SK-N-SH (cell line): ENCODE measurements at regions not wholly inside any gene's neighbourhood (a gene's known extent, or its start where the extent isn't known, plus 50 kb on each side); places are given as distances from the start of the nearest gene placed in this dataset.

ENCODE experiments used
- CTCF ChIA-PET: fragments of 300-600, 350-600 bp; formaldehyde crosslinking; extraction: SDS; loops from one replicate; lab custom pipeline; 2021; lab: Yijun Ruan, JAX
- POLR2A ChIA-PET: fragments of 350-600 bp; sonication (Branson Sonifier 250); formaldehyde crosslinking; extraction: SDS; loops from one replicate; lab custom pipeline; 2020; ENCODE audit warnings: antibody characterized with exemption, inconsistent platforms; lab: Yijun Ruan, JAX
- DNase-seq: peaks from one replicate; pipeline ENCODE4 v3.0.0; 2012
- H2AFZ ChIP-seq: fragments of 200-600 bp; sonication (generic); 2 replicates; pipeline ENCODE4 v1.8.1; 2016; ENCODE audit warnings: antibody characterized with exemption, mild to moderate bottlenecking, low read depth
- H3F3A ChIP-seq: fragments of 200-600 bp; sonication (generic); replicated peaks from 2 replicates; pipeline ENCODE3; 2016; ENCODE audit warnings: antibody characterized with exemption, mild to moderate bottlenecking; ENCODE audit not compliant: insufficient read depth
- H3K27ac ChIP-seq, 2 experiments: fragments of 200-500 bp in 1 of 2; fragments of 200-600 bp in 1 of 2; sonication (Bioruptor generic) in 1 of 2; sonication (generic), shearing (Covaris generic) in 1 of 2; 2 replicates each; pipeline versions ENCODE4 v1.5.1 to v1.6.1; 2014 to 2016; ENCODE audit warnings: low read depth in 2 of 2, inconsistent platforms in 1 of 2, low read length in 1 of 2, mild to moderate bottlenecking in 1 of 2, mixed read lengths in 1 of 2
- H3K27me3 ChIP-seq: fragments of 200-600 bp; sonication (generic), shearing (Covaris generic); 2 replicates; pipeline ENCODE4 v1.6.1; 2016; ENCODE audit warnings: mixed run types; ENCODE audit not compliant: insufficient read depth
- H3K36me3 ChIP-seq, 2 experiments: fragments of 200-500 bp in 1 of 2; fragments of 200-600 bp in 1 of 2; sonication (Bioruptor generic) in 1 of 2; sonication (generic) in 1 of 2; replicated peaks in 1 of 2; 2 replicates each; pipeline versions ENCODE3 to v1.5.1; 2014 to 2016; ENCODE audit warnings: low read length in 1 of 2, mild to moderate bottlenecking in 1 of 2; ENCODE audit not compliant: insufficient read depth in 2 of 2, control insufficient read depth in 1 of 2
- H3K4me1 ChIP-seq, 2 experiments: fragments of 200-500 bp in 1 of 2; fragments of 200-600 bp in 1 of 2; sonication (Bioruptor generic) in 1 of 2; sonication (generic), shearing (Covaris generic) in 1 of 2; 2 replicates each; pipeline versions ENCODE4 v1.5.1 to v1.6.1; 2014 to 2016; ENCODE audit warnings: low read depth in 1 of 2, low read length in 1 of 2, mixed run types in 1 of 2; ENCODE audit not compliant: insufficient read depth in 2 of 2, control insufficient read depth in 1 of 2
- H3K4me2 ChIP-seq: fragments of 200-600 bp; sonication (generic), shearing (Covaris generic); 2 replicates; pipeline ENCODE4 v1.6.1; 2017; ENCODE audit warnings: mixed run types
- H3K4me3 ChIP-seq, 2 experiments: fragments of 200-500 bp in 1 of 2; fragments of 200-600 bp in 1 of 2; sonication (Bioruptor generic) in 1 of 2; sonication (generic), shearing (Covaris generic) in 1 of 2; 2 replicates each; pipeline versions ENCODE4 v1.5.1 to v1.8.1; 2014 to 2016; ENCODE audit warnings: low read depth in 2 of 2, inconsistent platforms in 1 of 2, low read length in 1 of 2, mild to moderate bottlenecking in 1 of 2, mixed read lengths in 1 of 2, moderate library complexity in 1 of 2
- H3K79me2 ChIP-seq: fragments of 200-600 bp; sonication (generic); 2 replicates; pipeline ENCODE4 v1.8.1; 2017; ENCODE audit warnings: mild to moderate bottlenecking; ENCODE audit not compliant: insufficient read depth
- H3K9ac ChIP-seq: fragments of 200-600 bp; sonication (generic); 2 replicates; pipeline ENCODE4 v1.6.1; 2017; ENCODE audit warnings: mixed run types
- H3K9me2 ChIP-seq: fragments of 200-600 bp; sonication (generic); 2 replicates; pipeline ENCODE4 v1.6.1; 2017; ENCODE audit warnings: mixed run types
- H3K9me3 ChIP-seq: fragments of 200-600 bp; sonication (generic); 2 replicates; pipeline ENCODE4 v1.6.1; 2017; ENCODE audit warnings: mixed run types, mild to moderate bottlenecking, moderate library complexity
- H4K20me1 ChIP-seq: fragments of 200-600 bp; sonication (generic); 2 replicates; pipeline ENCODE4 v1.6.1; 2017; ENCODE audit warnings: mild to moderate bottlenecking, mixed run types; ENCODE audit not compliant: insufficient read depth
- ELF1 ChIP-seq: IDR thresholded peaks from 2 replicates; pipeline ENCODE4 v1.4.0; 2012
- FOSL2 ChIP-seq: IDR thresholded peaks from 2 replicates; pipeline ENCODE4 v1.4.0; 2012; ENCODE audit warnings: low read depth, mild to moderate bottlenecking, moderate library complexity, borderline replicate concordance
- GABPA ChIP-seq: IDR thresholded peaks from 2 replicates; pipeline ENCODE4 v1.4.0; 2012; ENCODE audit warnings: low read depth, mild to moderate bottlenecking
- GATA2 ChIP-seq: sonication (generic); formaldehyde crosslinking; IDR thresholded peaks from 2 replicates; pipeline ENCODE4 v1.5.0; 2020; ENCODE audit warnings: mild to moderate bottlenecking, missing genetic modification reagents
- MEF2A ChIP-seq: IDR thresholded peaks from 2 replicates; pipeline ENCODE4 v1.4.0; 2012; ENCODE audit warnings: low read depth, borderline replicate concordance
- NFIC ChIP-seq: IDR thresholded peaks from 2 replicates; pipeline ENCODE4 v1.4.0; 2012; ENCODE audit warnings: borderline replicate concordance
- POLR2AphosphoS5 ChIP-seq: IDR thresholded peaks from 2 replicates; pipeline ENCODE4 v1.6.1; 2012; ENCODE audit warnings: low read depth, low read length
- RAD21 ChIP-seq: IDR thresholded peaks from 2 replicates; pipeline ENCODE4 v1.6.1; 2012; ENCODE audit warnings: mild to moderate bottlenecking, low read length
- RCOR1 ChIP-seq: fragments of 150-350 bp; IDR thresholded peaks from 2 replicates; pipeline ENCODE4 v1.6.1; 2017; ENCODE audit warnings: antibody characterized with exemption, low read length
- RXRA ChIP-seq: IDR thresholded peaks from 2 replicates; pipeline ENCODE4 v1.4.0; 2012; ENCODE audit warnings: low read depth, mild to moderate bottlenecking, borderline replicate concordance
- SIN3A ChIP-seq: IDR thresholded peaks from 2 replicates; pipeline ENCODE4 v1.6.1; 2012; ENCODE audit warnings: low read depth, mild to moderate bottlenecking, low read length, moderate library complexity, borderline replicate concordance
- TAF1 ChIP-seq: IDR thresholded peaks from 2 replicates; pipeline ENCODE4 v1.6.1; 2012; ENCODE audit warnings: low read depth, mild to moderate bottlenecking, low read length, moderate library complexity, borderline replicate concordance
- TEAD4 ChIP-seq: IDR thresholded peaks from 2 replicates; pipeline ENCODE4 v1.4.0; 2012; ENCODE audit warnings: mild to moderate bottlenecking, borderline replicate concordance; ENCODE audit not compliant: insufficient read depth
- YY1 ChIP-seq: IDR thresholded peaks from 2 replicates; pipeline ENCODE4 v1.4.0; 2012; ENCODE audit warnings: low read depth, mild to moderate bottlenecking
- WGBS: methylation state at CpG from one replicate; pipeline ENCODE4 v1.1.6; 2017; ENCODE audit warnings: low lambda C conversion rate; 5-methylcytosine and 5-hydroxymethylcytosine counted together
- TF ChIP-seq, protein P1 (sequence below): IDR thresholded peaks from 2 replicates; pipeline ENCODE4 v1.6.1; 2012; ENCODE audit warnings: mild to moderate bottlenecking, low read depth, low read length, moderate library complexity
- TF ChIP-seq, protein P2 (sequence below): IDR thresholded peaks from 2 replicates; pipeline ENCODE4 v1.4.0; 2012; ENCODE audit warnings: low read depth
- TF ChIP-seq, protein P3 (sequence below): fragments of 150-350 bp; IDR thresholded peaks from 2 replicates; pipeline ENCODE4 v1.6.1; 2017; ENCODE audit warnings: antibody characterized with exemption, low read length, low read depth, borderline replicate concordance
- TF ChIP-seq, protein P4 (sequence below): IDR thresholded peaks from 2 replicates; pipeline ENCODE4 v1.4.0; 2012; ENCODE audit warnings: low read depth, borderline replicate concordance
- TF ChIP-seq, protein P5 (sequence below): IDR thresholded peaks from 2 replicates; pipeline ENCODE4 v1.4.0; 2012; ENCODE audit warnings: low read depth, borderline replicate concordance

DNA sequence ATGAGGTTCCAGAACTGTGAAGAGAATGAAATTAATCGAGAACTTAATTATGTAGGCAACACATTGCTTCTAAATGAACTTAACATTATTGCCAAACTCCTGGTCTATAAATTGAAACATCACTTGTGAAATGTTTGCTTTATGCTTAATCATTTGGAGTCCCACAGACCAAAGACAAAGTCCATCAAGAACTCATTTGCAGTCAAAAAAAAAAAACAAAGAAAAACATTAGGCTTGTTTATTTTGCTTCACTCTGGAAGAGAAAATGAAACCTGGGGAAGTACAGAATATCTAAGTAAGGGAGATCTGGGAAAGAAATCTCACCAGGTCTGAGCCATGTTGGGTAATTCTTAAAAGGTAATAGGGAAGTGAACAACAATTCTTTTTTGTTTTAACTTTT is 1363.5 kb upstream of the DDX18 start (continued):
- TF ChIP-seq, protein P1, sequence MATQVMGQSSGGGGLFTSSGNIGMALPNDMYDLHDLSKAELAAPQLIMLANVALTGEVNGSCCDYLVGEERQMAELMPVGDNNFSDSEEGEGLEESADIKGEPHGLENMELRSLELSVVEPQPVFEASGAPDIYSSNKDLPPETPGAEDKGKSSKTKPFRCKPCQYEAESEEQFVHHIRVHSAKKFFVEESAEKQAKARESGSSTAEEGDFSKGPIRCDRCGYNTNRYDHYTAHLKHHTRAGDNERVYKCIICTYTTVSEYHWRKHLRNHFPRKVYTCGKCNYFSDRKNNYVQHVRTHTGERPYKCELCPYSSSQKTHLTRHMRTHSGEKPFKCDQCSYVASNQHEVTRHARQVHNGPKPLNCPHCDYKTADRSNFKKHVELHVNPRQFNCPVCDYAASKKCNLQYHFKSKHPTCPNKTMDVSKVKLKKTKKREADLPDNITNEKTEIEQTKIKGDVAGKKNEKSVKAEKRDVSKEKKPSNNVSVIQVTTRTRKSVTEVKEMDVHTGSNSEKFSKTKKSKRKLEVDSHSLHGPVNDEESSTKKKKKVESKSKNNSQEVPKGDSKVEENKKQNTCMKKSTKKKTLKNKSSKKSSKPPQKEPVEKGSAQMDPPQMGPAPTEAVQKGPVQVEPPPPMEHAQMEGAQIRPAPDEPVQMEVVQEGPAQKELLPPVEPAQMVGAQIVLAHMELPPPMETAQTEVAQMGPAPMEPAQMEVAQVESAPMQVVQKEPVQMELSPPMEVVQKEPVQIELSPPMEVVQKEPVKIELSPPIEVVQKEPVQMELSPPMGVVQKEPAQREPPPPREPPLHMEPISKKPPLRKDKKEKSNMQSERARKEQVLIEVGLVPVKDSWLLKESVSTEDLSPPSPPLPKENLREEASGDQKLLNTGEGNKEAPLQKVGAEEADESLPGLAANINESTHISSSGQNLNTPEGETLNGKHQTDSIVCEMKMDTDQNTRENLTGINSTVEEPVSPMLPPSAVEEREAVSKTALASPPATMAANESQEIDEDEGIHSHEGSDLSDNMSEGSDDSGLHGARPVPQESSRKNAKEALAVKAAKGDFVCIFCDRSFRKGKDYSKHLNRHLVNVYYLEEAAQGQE = no peak
- TF ChIP-seq GABPA = no peak

DNA sequence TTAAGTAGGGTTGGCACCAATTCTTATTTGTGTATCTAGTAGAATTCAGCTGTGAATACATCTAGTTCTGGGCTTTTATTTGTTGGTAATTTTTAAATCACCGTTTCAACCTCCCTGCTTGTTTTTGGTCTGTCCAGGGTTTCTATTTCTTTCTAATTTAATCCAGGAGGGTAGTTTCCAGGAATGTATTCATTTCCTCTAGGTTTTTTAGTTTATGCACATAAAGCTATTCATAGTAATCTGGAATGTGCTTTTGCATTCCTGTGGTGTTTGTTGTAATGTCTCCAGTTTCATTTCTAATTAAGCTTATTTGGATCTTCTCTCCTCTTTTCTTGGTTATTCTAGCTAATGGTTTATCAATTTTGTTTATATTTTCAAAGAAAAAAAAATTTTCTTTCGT is 1361.8 kb upstream of the DDX18 start:
- 0% methylated on average over 2 of the region's 2 CpGs for WGBS

More for the DNA sequence above, 1361.8 kb upstream of the DDX18 start:
- Histone ChIP-seq H3K4me1 (no peaks in the 10 kb centered on the region), H3F3A (no peaks in the 10 kb centered on the region), H3K79me2 (no peaks in the 10 kb centered on the region), H4K20me1 (no peaks in the 10 kb centered on the region), H2AFZ (no peak overlapping the region), H3K4me2 (no peak overlapping the region), H3K27ac (no peak overlapping the region), H3K9me3 (no peaks in the 10 kb centered on the region), H3K36me3 (no peaks in the 10 kb centered on the region), H3K4me3 (no peak overlapping the region), H3K9me2 (no peaks in the 10 kb centered on the region), H3K9ac (no peak overlapping the region), H3K27me3 (no peaks in the 10 kb centered on the region)
- POLR2A ChIA-PET = no interaction called here
- CTCF ChIA-PET = no interaction called here
- no peak for TF ChIP-seq RXRA
- no peak for TF ChIP-seq YY1
- TF ChIP-seq NFIC = no peak
- no peak for TF ChIP-seq POLR2AphosphoS5
- TF ChIP-seq, protein P2, sequence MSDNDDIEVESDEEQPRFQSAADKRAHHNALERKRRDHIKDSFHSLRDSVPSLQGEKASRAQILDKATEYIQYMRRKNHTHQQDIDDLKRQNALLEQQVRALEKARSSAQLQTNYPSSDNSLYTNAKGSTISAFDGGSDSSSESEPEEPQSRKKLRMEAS = no peak
- TF ChIP-seq ELF1 = no peak
- no peak for TF ChIP-seq TEAD4
- TF ChIP-seq, protein P3, sequence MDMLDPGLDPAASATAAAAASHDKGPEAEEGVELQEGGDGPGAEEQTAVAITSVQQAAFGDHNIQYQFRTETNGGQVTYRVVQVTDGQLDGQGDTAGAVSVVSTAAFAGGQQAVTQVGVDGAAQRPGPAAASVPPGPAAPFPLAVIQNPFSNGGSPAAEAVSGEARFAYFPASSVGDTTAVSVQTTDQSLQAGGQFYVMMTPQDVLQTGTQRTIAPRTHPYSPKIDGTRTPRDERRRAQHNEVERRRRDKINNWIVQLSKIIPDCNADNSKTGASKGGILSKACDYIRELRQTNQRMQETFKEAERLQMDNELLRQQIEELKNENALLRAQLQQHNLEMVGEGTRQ = no peak
- no peak for TF ChIP-seq TAF1
- no peak for TF ChIP-seq MEF2A
- TF ChIP-seq RAD21 = no peak
- no peak for TF ChIP-seq GATA2
- TF ChIP-seq FOSL2 = no peak
- TF ChIP-seq, protein P4, sequence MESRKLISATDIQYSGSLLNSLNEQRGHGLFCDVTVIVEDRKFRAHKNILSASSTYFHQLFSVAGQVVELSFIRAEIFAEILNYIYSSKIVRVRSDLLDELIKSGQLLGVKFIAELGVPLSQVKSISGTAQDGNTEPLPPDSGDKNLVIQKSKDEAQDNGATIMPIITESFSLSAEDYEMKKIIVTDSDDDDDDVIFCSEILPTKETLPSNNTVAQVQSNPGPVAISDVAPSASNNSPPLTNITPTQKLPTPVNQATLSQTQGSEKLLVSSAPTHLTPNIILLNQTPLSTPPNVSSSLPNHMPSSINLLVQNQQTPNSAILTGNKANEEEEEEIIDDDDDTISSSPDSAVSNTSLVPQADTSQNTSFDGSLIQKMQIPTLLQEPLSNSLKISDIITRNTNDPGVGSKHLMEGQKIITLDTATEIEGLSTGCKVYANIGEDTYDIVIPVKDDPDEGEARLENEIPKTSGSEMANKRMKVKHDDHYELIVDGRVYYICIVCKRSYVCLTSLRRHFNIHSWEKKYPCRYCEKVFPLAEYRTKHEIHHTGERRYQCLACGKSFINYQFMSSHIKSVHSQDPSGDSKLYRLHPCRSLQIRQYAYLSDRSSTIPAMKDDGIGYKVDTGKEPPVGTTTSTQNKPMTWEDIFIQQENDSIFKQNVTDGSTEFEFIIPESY = no peak
- TF ChIP-seq SIN3A = no peak
- TF ChIP-seq, protein P5, sequence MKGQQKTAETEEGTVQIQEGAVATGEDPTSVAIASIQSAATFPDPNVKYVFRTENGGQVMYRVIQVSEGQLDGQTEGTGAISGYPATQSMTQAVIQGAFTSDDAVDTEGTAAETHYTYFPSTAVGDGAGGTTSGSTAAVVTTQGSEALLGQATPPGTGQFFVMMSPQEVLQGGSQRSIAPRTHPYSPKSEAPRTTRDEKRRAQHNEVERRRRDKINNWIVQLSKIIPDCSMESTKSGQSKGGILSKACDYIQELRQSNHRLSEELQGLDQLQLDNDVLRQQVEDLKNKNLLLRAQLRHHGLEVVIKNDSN = no peak
- TF ChIP-seq RCOR1 = no peak
- TF ChIP-seq, protein P1 = no peak
- no peak for DNase-seq
